PC-9 (cell line): ENCODE measurements at regions not wholly inside any gene's neighbourhood (a gene's known extent, or its start where the extent isn't known, plus 50 kb on each side); places are given as distances from the start of the nearest gene placed in this dataset.

Source experiments
- BruUV-seq: library from RNA; stranded (reverse); fragments of 400-500 nt; replicated peaks from 2 replicates; lab custom pipeline; 2021; lab: Mats Ljungman, UMichigan
- CTCF ChIA-PET: fragments of 300-600 bp; sonication (Branson Sonifier 250); formaldehyde crosslinking; loops from one replicate; lab custom pipeline; 2022; ENCODE audit warnings: antibody characterized with exemption; lab: Charles Lee
- POLR2A ChIA-PET: fragments of 300-600 bp; sonication (Branson Sonifier 250); formaldehyde crosslinking; loops from one replicate; lab custom pipeline; 2022; ENCODE audit warnings: antibody characterized with exemption; ENCODE audit not compliant: unreplicated experiment; lab: Charles Lee
- DNase-seq, 2 experiments: peaks; one replicate each; pipeline versions ENCODE4 v3.0.0 to v3.0.0-alpha.2; 2015 to 2022; ENCODE audit warnings: mixed read lengths in 1 of 2
- H2AFZ ChIP-seq: fragments of 200-600 bp; sonication (generic); 2 replicates; pipeline ENCODE4 v1.8.1; 2017; ENCODE audit warnings: antibody characterized with exemption
- H3F3A ChIP-seq: fragments of 200-600 bp; sonication (generic); 2 replicates; pipeline ENCODE4 v1.8.1; 2017; ENCODE audit warnings: antibody characterized with exemption, mild to moderate bottlenecking, low read depth; ENCODE audit not compliant: insufficient read depth
- H3K27ac ChIP-seq: fragments of 200-600 bp; sonication (generic); 2 replicates; pipeline ENCODE4 v1.6.1; 2016; ENCODE audit warnings: mixed run types
- H3K27me3 ChIP-seq: fragments of 200-600 bp; sonication (generic); 2 replicates; pipeline ENCODE4 v1.6.1; 2016; ENCODE audit warnings: low read depth, mixed run types; ENCODE audit not compliant: insufficient read depth
- H3K36me3 ChIP-seq: fragments of 200-600 bp; sonication (generic); 2 replicates; pipeline ENCODE4 v1.6.1; 2016; ENCODE audit warnings: low read depth, mixed run types
- H3K4me1 ChIP-seq: fragments of 200-600 bp; sonication (generic); replicated peaks from 2 replicates; pipeline ENCODE4 v1.6.1; 2016; ENCODE audit warnings: mixed run types; ENCODE audit not compliant: insufficient read depth
- H3K4me2 ChIP-seq: fragments of 200-600 bp; sonication (generic); 2 replicates; pipeline ENCODE4 v1.6.1; 2017; ENCODE audit warnings: mixed run types
- H3K4me3 ChIP-seq: fragments of 200-600 bp; sonication (generic); 2 replicates; pipeline ENCODE4 v1.6.1; 2016; ENCODE audit warnings: mixed run types
- H3K79me2 ChIP-seq: fragments of 200-600 bp; sonication (generic); 2 replicates; pipeline ENCODE4 v1.6.1; 2017; ENCODE audit warnings: low read depth, mixed run types
- H3K9me2 ChIP-seq: fragments of 200-600 bp; sonication (generic); 2 replicates; pipeline ENCODE4 v1.8.1; 2017; ENCODE audit warnings: mild to moderate bottlenecking; ENCODE audit not compliant: insufficient read depth
- H3K9me3 ChIP-seq: fragments of 200-600 bp; sonication (generic); 2 replicates; pipeline ENCODE4 v1.8.1; 2016; ENCODE audit warnings: low read depth; ENCODE audit not compliant: insufficient read depth
- H4K20me1 ChIP-seq: fragments of 200-600 bp; sonication (generic); 2 replicates; pipeline ENCODE4 v1.8.1; 2017; ENCODE audit not compliant: insufficient read depth
- CTCF ChIP-seq: fragments of 200-600 bp; sonication (generic); conservative IDR thresholded peaks from 2 replicates; pipeline ENCODE4 v1.6.1; 2017; ENCODE audit warnings: mixed run types, antibody characterized with exemption, mild to moderate bottlenecking, moderate library complexity
- EZH2 ChIP-seq: fragments of 200-600 bp; sonication (generic); IDR thresholded peaks from 2 replicates; pipeline ENCODE4 v1.8.0; 2017; ENCODE audit warnings: antibody characterized with exemption, low read depth
- intact Hi-C: fragments of 100-400 bp; cut with micrococcal nuclease; formaldehyde crosslinking; loops from one replicate; pipeline ENCODE4 v1.10.0; 2022; ENCODE audit not compliant: unreplicated experiment

GRCh38 chr12:31845613-31846322 is 113.4 kb upstream of the RESF1 start:
- H3K9me2 ChIP-seq: no peaks in the 10 kb centered on the region
- H3K4me2 ChIP-seq: no peak overlapping the region
- no peak overlapping the region for H3K4me3 ChIP-seq
- no peaks in the 10 kb centered on the region for H3F3A ChIP-seq
- no peaks in the 10 kb centered on the region for H3K27me3 ChIP-seq
- no TSS peak for BruUV-seq
- CTCF ChIA-PET: no interaction called here
- H3K79me2 ChIP-seq: no peaks in the 10 kb centered on the region
- intact Hi-C loops: no loop called here
- no peak overlapping the region for H2AFZ ChIP-seq
- H3K4me1 ChIP-seq: no peaks in the 10 kb centered on the region
- POLR2A ChIA-PET: no interaction called here
- no peak for DNase-seq
- TF ChIP-seq CTCF (no peak), EZH2 (no peak)
- no peak overlapping the region for H3K27ac ChIP-seq
- no peaks in the 10 kb centered on the region for H4K20me1 ChIP-seq
- H3K9me3 ChIP-seq: peaks cover 23% of the 10 kb centered on the region
- H3K36me3 ChIP-seq: no peaks in the 10 kb centered on the region

GRCh38 chr12:31843398-31844095 is 114.7 kb upstream of the AMN1 start:
- ChIA-PET CTCF (no interaction called here), POLR2A (no interaction called here)
- Histone ChIP-seq H3K27me3 (no peaks in the 10 kb centered on the region), H3K36me3 (no peaks in the 10 kb centered on the region), H3K9me2 (no peaks in the 10 kb centered on the region), H3K27ac (no peak overlapping the region), H3K79me2 (no peaks in the 10 kb centered on the region), H4K20me1 (no peaks in the 10 kb centered on the region), H3K4me1 (no peaks in the 10 kb centered on the region), H3K4me3 (no peak overlapping the region), H3K4me2 (no peak overlapping the region), H3F3A (no peaks in the 10 kb centered on the region), H2AFZ (no peak overlapping the region), H3K9me3 (peaks cover 11% of the 10 kb centered on the region; the same call in 1 of the 2 replicates)
- BruUV-seq: no TSS peak
- intact Hi-C loops: no loop called here
- DNase-seq: no peak
- TF ChIP-seq CTCF: no peak
- no peak for TF ChIP-seq EZH2

- Histone ChIP-seq H3K4me1 (no peaks in the 10 kb centered on the region), H3K27ac (no peak overlapping the region), H3K79me2 (no peaks in the 10 kb centered on the region), H3K27me3 (no peaks in the 10 kb centered on the region), H4K20me1 (no peaks in the 10 kb centered on the region), H3K9me2 (no peaks in the 10 kb centered on the region), H3K9me3 (no peaks in the 10 kb centered on the region), H3K4me2 (no peak overlapping the region), H3K4me3 (no peak overlapping the region), H3F3A (no peaks in the 10 kb centered on the region), H3K36me3 (no peaks in the 10 kb centered on the region), H2AFZ (no peak overlapping the region)
- no peak for DNase-seq
- no TSS peak for BruUV-seq
- intact Hi-C loops: no loop called here
- POLR2A ChIA-PET: no interaction called here
- no peak for TF ChIP-seq CTCF
- no peak for TF ChIP-seq EZH2
- CTCF ChIA-PET: interaction anchor here (0.6 kb wide), 2 partner anchors 37 to 57 kb away, joined by 3 to 14 read pairs; no protein-coding TSS in a partner anchor
Measured at GRCh38 chr12:31837913-31838312, 109.1 kb upstream of the AMN1 start.
